ENCODE measurements at regions not wholly inside any gene's neighbourhood (a gene's known extent, or its start where the extent isn't known, plus 50 kb on each side); places are given as distances from the start of the nearest gene placed in this dataset.

- CTCF ChIA-PET: no interaction called here
- FAIRE-seq (no peak), ATAC-seq (no peak), DNase-seq (ENCODE audit: low read depth, low spot score) (no peak)
- Histone ChIP-seq H4K20me1 (ENCODE audit: control insufficient read depth, insufficient read depth) (no peaks in the 10 kb centered on the region), H3K4me1 (ENCODE audit: control insufficient read depth, insufficient read depth, low read length) (no peaks in the 10 kb centered on the region), H3K9me3 (replicated peaks; ENCODE audit: control insufficient read depth, insufficient read depth, low read length) (no peaks in the 10 kb centered on the region), H2AFZ (ENCODE audit: control insufficient read depth, low read depth, low read length) (no peak overlapping the region), H3K27me3 (replicated peaks in 1 of 2; ENCODE audit: control insufficient read depth in 2 of 2, insufficient read depth in 2 of 2, low read length in 1 of 2) (no peaks in the 10 kb centered on the region; a peak in 1 of 4 replicates), H3K4me3 (no peak overlapping the region), H3K9ac (ENCODE audit: control insufficient read depth, insufficient read depth, low read length) (no peak overlapping the region), H3K36me3 (ENCODE audit: control insufficient read depth in 2 of 2, insufficient read depth in 2 of 2, low read length in 1 of 2) (no peaks in the 10 kb centered on the region), H3K79me2 (ENCODE audit: control insufficient read depth, insufficient read depth, low read length) (no peaks in the 10 kb centered on the region), H3K27ac (ENCODE audit: control insufficient read depth, insufficient read depth) (no peak overlapping the region), H3K4me2 (ENCODE audit: control insufficient read depth, insufficient read depth) (no peak overlapping the region)
- SMC1A ChIA-PET (ENCODE audit: uncharacterized antibody, unreplicated experiment): no interaction called here
- RAD21 ChIA-PET (ENCODE audit: unreplicated experiment): no interaction called here
- in situ Hi-C loops (cut with MboI): no loop called here
- POLR2A ChIA-PET: no interaction called here
- TF ChIP-seq SRF (IDR thresholded peaks at IDR 0.05; ENCODE audit: low read depth in 2 of 2, low read length in 2 of 2) (no peak), JUNB (IDR thresholded peaks at IDR 0.05) (no peak), RAD21 (IDR thresholded peaks at IDR 0.05; ENCODE audit: insufficient read depth, low read depth, low read length) (no peak), ZZZ3 (IDR thresholded peaks at IDR 0.05; ENCODE audit: control insufficient read depth, insufficient read length, low read depth) (no peak)
- BruUV-seq (replicated peaks): no TSS peak
- intact Hi-C loops (cut with micrococcal nuclease; ENCODE audit: unreplicated experiment): no loop called here
Measured at GRCh38 chr5:81820318-81820636, 69.4 kb upstream of the SSBP2 start.

GRCh38 chr5:81819556-81820317 lies 68.8 kb upstream of the SSBP2 start:
- FAIRE-seq (no peak), ATAC-seq (no peak), DNase-seq (ENCODE audit: low read depth, low spot score) (no peak)
- 70% methylated on average over 6 of the region's 6 CpGs for WGBS (ENCODE audit: insufficient coverage, insufficient replicate concordance, low lambda C conversion rate, missing lambda C conversion rate)
- no peak overlapping the region for H2AFZ ChIP-seq (ENCODE audit: control insufficient read depth, low read depth, low read length)
- no peak overlapping the region for H3K9ac ChIP-seq (ENCODE audit: control insufficient read depth, insufficient read depth, low read length)
- TF ChIP-seq RB1 (IDR thresholded peaks at IDR 0.05; ENCODE audit: borderline replicate concordance) (no peak), CREM (IDR thresholded peaks at IDR 0.05; ENCODE audit: low read depth) (no peak), SPI1 (IDR thresholded peaks at IDR 0.05; ENCODE audit: borderline replicate concordance, insufficient read depth, low read depth, low read length) (no peak), RAD21 (IDR thresholded peaks at IDR 0.05; ENCODE audit: insufficient read depth, low read depth, low read length) (no peak), NFXL1 (IDR thresholded peaks at IDR 0.05; ENCODE audit: borderline replicate concordance) (no peak), IRF5 (IDR thresholded peaks at IDR 0.05; ENCODE audit: borderline replicate concordance) (no peak), YY1 (IDR thresholded peaks at IDR 0.05; ENCODE audit: low read depth, low read length) (no peak), MTA3 (IDR thresholded peaks at IDR 0.05; ENCODE audit: borderline replicate concordance, low read length) (no peak)
- no peaks in the 10 kb centered on the region for H3K79me2 ChIP-seq (ENCODE audit: control insufficient read depth, insufficient read depth, low read length)
- BruUV-seq (replicated peaks): no TSS peak
- CTCF ChIA-PET: interaction anchor here (1.1 kb wide), 1 partner anchor 32 kb away, joined by 3 read pairs; no protein-coding TSS in a partner anchor
- SMC1A ChIA-PET (ENCODE audit: uncharacterized antibody, unreplicated experiment): interaction anchor here (0.9 kb wide), 1 partner anchor 18 kb away, joined by 3 read pairs; no protein-coding TSS in a partner anchor
- H3K36me3 ChIP-seq (ENCODE audit: control insufficient read depth in 2 of 2, insufficient read depth in 2 of 2, low read length in 1 of 2): no peaks in the 10 kb centered on the region
- intact Hi-C loops (cut with micrococcal nuclease; ENCODE audit: unreplicated experiment) (no loop called here), in situ Hi-C loops (cut with MboI) (no loop called here)
- H3K27me3 ChIP-seq (replicated peaks in 1 of 2; ENCODE audit: control insufficient read depth in 2 of 2, insufficient read depth in 2 of 2, low read length in 1 of 2): no peaks in the 10 kb centered on the region; a peak in 1 of 4 replicates
- H3K4me1 ChIP-seq (ENCODE audit: control insufficient read depth, insufficient read depth, low read length): no peaks in the 10 kb centered on the region
- H4K20me1 ChIP-seq (ENCODE audit: control insufficient read depth, insufficient read depth): no peaks in the 10 kb centered on the region
- RAD21 ChIA-PET (ENCODE audit: unreplicated experiment): no interaction called here
- H3K9me3 ChIP-seq (replicated peaks; ENCODE audit: control insufficient read depth, insufficient read depth, low read length): no peaks in the 10 kb centered on the region
- H3K4me2 ChIP-seq (ENCODE audit: control insufficient read depth, insufficient read depth): no peak overlapping the region
- POLR2A ChIA-PET: no interaction called here
- H3K4me3 ChIP-seq: no peak overlapping the region
- no peak overlapping the region for H3K27ac ChIP-seq (ENCODE audit: control insufficient read depth, insufficient read depth)

Measured in GM12878 (cell line).